VCaP (cell line): ENCODE measurements at regions not wholly inside any gene's neighbourhood (a gene's known extent, or its start where the extent isn't known, plus 50 kb on each side); places are given as distances from the start of the nearest gene placed in this dataset.

ENCODE experiments used
- H3K27ac ChIP-seq: fragments of 450-650 bp; 2 replicates; pipeline ENCODE4 v1.5.1; 2017
- CTCF ChIP-seq: fragments of 450-650 bp; conservative IDR thresholded peaks from 2 replicates; pipeline ENCODE4 v1.5.1; 2017; ENCODE audit warnings: mild to moderate bottlenecking, moderate library complexity

- no peak for TF ChIP-seq CTCF
- H3K27ac ChIP-seq: no peak overlapping the region
Measured at GRCh38 chr1:60821156-60821555, 261.2 kb upstream of the NFIA start.

- TF ChIP-seq CTCF: no peak
Measured at GRCh38 chr1:60818969-60819701, 263.2 kb upstream of the NFIA start.

GRCh38 chr1:60813071-60813470 is 269.3 kb upstream of the NFIA start:
- no peak overlapping the region for H3K27ac ChIP-seq
- no peak for TF ChIP-seq CTCF

More at GRCh38 chr1:60818969-60819701, 263.2 kb upstream of the NFIA start:
- no peak overlapping the region for H3K27ac ChIP-seq

- no peak overlapping the region for H3K27ac ChIP-seq
- TF ChIP-seq CTCF: no peak
Measured at GRCh38 chr1:60809204-60809980, 273.0 kb upstream of the NFIA start.

GRCh38 chr1:60808676-60809075 is 273.7 kb upstream of the NFIA start:
- TF ChIP-seq CTCF: no peak
- H3K27ac ChIP-seq: no peak overlapping the region

- TF ChIP-seq CTCF: no peak
- no peak overlapping the region for H3K27ac ChIP-seq
Measured at GRCh38 chr1:60802884-60803283, 279.5 kb upstream of the NFIA start.

- TF ChIP-seq CTCF: no peak
- H3K27ac ChIP-seq: no peak overlapping the region
Measured at GRCh38 chr1:60797351-60797750, 285.0 kb upstream of the NFIA start.
